ENCODE measurements at regions not wholly inside any gene's neighbourhood (a gene's known extent, or its start where the extent isn't known, plus 50 kb on each side); places are given as distances from the start of the nearest gene placed in this dataset.

GRCh38 chr13:44101347-44102083, 221.8 kb downstream of the LACC1 start:
- DNase-seq, result no peak

- no peak for DNase-seq
Measured at GRCh38 chr13:44103429-44104196, 223.9 kb downstream of the LACC1 start.

- DNase-seq, result no peak
Measured at GRCh38 chr13:44104197-44104490, 224.4 kb downstream of the LACC1 start.

- DNase-seq, result no peak
Measured at GRCh38 chr13:44104969-44105368, 225.3 kb downstream of the LACC1 start.

- DNase-seq, result no peak
Measured at GRCh38 chr13:44106266-44107152, 226.8 kb downstream of the LACC1 start.

- no peak for DNase-seq
Measured at GRCh38 chr13:44107357-44108121, 227.8 kb downstream of the LACC1 start.

- DNase-seq, result no peak
Measured at GRCh38 chr13:44108331-44108858, 228.7 kb downstream of the LACC1 start.

GRCh38 chr13:44110091-44110621, 230.5 kb downstream of the LACC1 start:
- no peak for DNase-seq

GRCh38 chr13:44111701-44112100, 232.0 kb downstream of the LACC1 start:
- no peak for DNase-seq

GRCh38 chr13:44112700-44113329, 233.1 kb downstream of the LACC1 start:
- no peak for DNase-seq

GRCh38 chr13:44116562-44117332, 237.0 kb downstream of the LACC1 start:
- no peak for DNase-seq

GRCh38 chr13:44117351-44117750, 237.6 kb downstream of the LACC1 start:
- DNase-seq, result no peak

- DNase-seq, result no peak
Measured at GRCh38 chr13:44117816-44118215, 238.1 kb downstream of the LACC1 start.

- no peak for DNase-seq
Measured at GRCh38 chr13:44118881-44119280, 239.2 kb downstream of the LACC1 start.

- no peak for DNase-seq
Measured at GRCh38 chr13:44120043-44120442, 240.3 kb downstream of the LACC1 start.

GRCh38 chr13:44120849-44121755, 241.4 kb downstream of the LACC1 start:
- no peak for DNase-seq

GRCh38 chr13:44124352-44124751, 244.6 kb downstream of the LACC1 start:
- DNase-seq, result no peak

GRCh38 chr13:44125943-44126469, 246.3 kb downstream of the LACC1 start:
- no peak for DNase-seq

GRCh38 chr13:44128552-44129001, 245.0 kb upstream of the SERP2 start:
- no peak for DNase-seq

Data from stimulated activated CD4-positive, alpha-beta T cell treated with anti-CD3 and anti-CD28 coated beads, Interleukin-1b, Interleukin-23, amount 100 ng/mL, for 48 hours (primary cell).